HCT116 (cell line): ENCODE measurements at regions not wholly inside any gene's neighbourhood (a gene's known extent, or its start where the extent isn't known, plus 50 kb on each side); places are given as distances from the start of the nearest gene placed in this dataset.

Experiments
- ATAC-seq: fragments of 200-7000 bp; cut with Tn5 transposase; 2 replicates; pipeline ENCODE4 v1.9.1; 2020; ENCODE audit warnings: mild to moderate bottlenecking, moderate library complexity
- BruUV-seq: library from RNA; stranded (reverse); fragments of 400-500 nt; replicated peaks from 2 replicates; lab custom pipeline; 2021; lab: Mats Ljungman, UMichigan
- CTCF ChIA-PET: fragments of 300-600 bp; sonication (Branson Sonifier 250); formaldehyde crosslinking; loops from one replicate; lab custom pipeline; 2021; ENCODE audit warnings: antibody characterized with exemption; lab: Charles Lee
- POLR2A ChIA-PET: fragments of 300-600, 350-600 bp; sonication (Branson Sonifier 250); formaldehyde crosslinking; loops from one replicate; lab custom pipeline; 2021; ENCODE audit warnings: antibody characterized with exemption; lab: Charles Lee
- RAD21 ChIA-PET, 2 experiments: fragments of 300-600 bp; sonication (Branson Sonifier 250); formaldehyde crosslinking; loops; one replicate each; lab custom pipeline; 2023; ENCODE audit warnings: low total read pairs in 2 of 2; ENCODE audit not compliant: uncharacterized antibody in 2 of 2, unreplicated experiment in 2 of 2, low non-redundant PET in 1 of 2; lab: Charles Lee
- DNase-seq: peaks from one replicate; pipeline ENCODE4 v3.0.0-alpha.2; 2010; ENCODE audit warnings: low read depth, low spot score
- H2AFZ ChIP-seq: fragments of 200-600 bp; shearing (Covaris generic), sonication (generic); 2 replicates; pipeline ENCODE4 v1.6.1; 2017; ENCODE audit warnings: low read depth, mixed run types, mixed read lengths, antibody characterized with exemption, low read length; ENCODE audit not compliant: poor library complexity, severe bottlenecking
- H3K27ac ChIP-seq: 2 replicates; pipeline ENCODE4 v1.5.1; 2012; ENCODE audit warnings: low read depth, low read length
- H3K27me3 ChIP-seq: fragments of 200-600 bp; sonication (generic); 2 replicates; pipeline ENCODE4 v1.6.1; 2016; ENCODE audit warnings: mixed run types, low read length, mixed read lengths; ENCODE audit not compliant: insufficient read depth
- H3K36me3 ChIP-seq, 2 experiments: fragments of 200-500 bp in 1 of 2; fragments of 200-600 bp in 1 of 2; sonication (Bioruptor generic) in 1 of 2; sonication (generic) in 1 of 2; 2 replicates each; pipeline versions ENCODE4 v1.5.1 to v1.6.1; 2014 to 2016; ENCODE audit warnings: low read length in 2 of 2, inconsistent platforms in 1 of 2, mixed read lengths in 1 of 2, mixed run types in 1 of 2; ENCODE audit not compliant: insufficient read depth in 2 of 2, control insufficient read depth in 1 of 2
- H3K4me1 ChIP-seq, 2 experiments: fragments of 200-600 bp in 1 of 2; sonication (generic) in 1 of 2; 2 replicates each; pipeline versions ENCODE4 v1.5.1 to v1.6.1; 2012 to 2017; ENCODE audit warnings: low read length in 2 of 2, inconsistent platforms in 1 of 2, mild to moderate bottlenecking in 1 of 2, mixed read lengths in 1 of 2, mixed run types in 1 of 2, moderate library complexity in 1 of 2; ENCODE audit not compliant: insufficient read depth in 2 of 2, control insufficient read depth in 1 of 2
- H3K4me2 ChIP-seq: fragments of 200-600 bp; sonication (generic); 2 replicates; pipeline ENCODE4 v1.6.1; 2017; ENCODE audit warnings: mixed run types, low read length, mixed read lengths
- H3K4me3 ChIP-seq, 2 experiments: fragments of 200-600 bp in 1 of 2; sonication (generic) in 1 of 2; replicated peaks in 1 of 2; 2 replicates each; pipeline ENCODE4 v1.5.1; 2011 to 2016; ENCODE audit warnings: low read length in 2 of 2, control low read depth in 1 of 2, low read depth in 1 of 2, mild to moderate bottlenecking in 1 of 2, mixed read lengths in 1 of 2, mixed run types in 1 of 2
- H3K79me2 ChIP-seq: fragments of 200-600 bp; sonication (generic); 2 replicates; pipeline ENCODE4 v1.6.1; 2017; ENCODE audit warnings: mild to moderate bottlenecking, mixed run types, low read length, moderate library complexity, mixed read lengths; ENCODE audit not compliant: insufficient read depth
- H3K9ac ChIP-seq: fragments of 200-600 bp; sonication (generic); 2 replicates; pipeline ENCODE4 v1.6.1; 2016; ENCODE audit warnings: low read length, mixed read lengths
- H3K9me2 ChIP-seq: fragments of 200-600 bp; sonication (generic), shearing (Covaris generic); 2 replicates; pipeline ENCODE4 v1.6.1; 2017; ENCODE audit warnings: mixed run types, mild to moderate bottlenecking, moderate library complexity; ENCODE audit not compliant: insufficient read depth
- H3K9me3 ChIP-seq, 2 experiments: fragments of 200-500 bp in 1 of 2; fragments of 200-600 bp in 1 of 2; sonication (Bioruptor generic) in 1 of 2; sonication (generic) in 1 of 2; 2 replicates each; pipeline ENCODE4 v1.6.1; 2014 to 2017; ENCODE audit warnings: low read length in 2 of 2, mixed read lengths in 2 of 2, inconsistent platforms in 1 of 2, low read depth in 1 of 2, mild to moderate bottlenecking in 1 of 2, mixed run types in 1 of 2, moderate library complexity in 1 of 2; ENCODE audit not compliant: control insufficient read depth in 1 of 2, insufficient read depth in 1 of 2
- H4K20me1 ChIP-seq: fragments of 200-600 bp; sonication (generic), shearing (Covaris generic); 2 replicates; pipeline ENCODE4 v1.6.1; 2017; ENCODE audit warnings: mixed run types, mild to moderate bottlenecking, moderate library complexity; ENCODE audit not compliant: insufficient read depth
- ATF3 ChIP-seq: IDR thresholded peaks from 2 replicates; pipeline ENCODE4 v1.6.1; 2012
- CTCF ChIP-seq, 3 experiments: fragments of 200-600 bp in 1 of 3; sonication (generic) in 1 of 3; IDR thresholded peaks in 2 of 3; conservative IDR thresholded peaks in 1 of 3; 2 replicates each; pipeline ENCODE4 v1.5.1; 2012 to 2017; ENCODE audit warnings: low read depth in 2 of 3, low read length in 2 of 3, antibody characterized with exemption in 1 of 3, borderline replicate concordance in 1 of 3, control low read depth in 1 of 3, mild to moderate bottlenecking in 1 of 3, mixed read lengths in 1 of 3, mixed run types in 1 of 3, moderate library complexity in 1 of 3; ENCODE audit not compliant: insufficient read depth in 1 of 3
- ELF1 ChIP-seq: IDR thresholded peaks from 2 replicates; pipeline ENCODE4 v1.6.1; 2012; ENCODE audit warnings: low read depth, borderline replicate concordance
- EZH2phosphoT487 ChIP-seq: fragments of 200-600 bp; IDR thresholded peaks from 2 replicates; pipeline ENCODE4 v1.6.1; 2018; ENCODE audit warnings: antibody characterized with exemption, borderline replicate concordance
- JUND ChIP-seq: IDR thresholded peaks from 2 replicates; pipeline ENCODE4 v1.6.1; 2012
- MAX ChIP-seq: IDR thresholded peaks from 2 replicates; pipeline ENCODE4 v1.6.1; 2012
- POLR2A ChIP-seq: IDR thresholded peaks from 2 replicates; pipeline ENCODE4 v1.7.0; 2011; ENCODE audit warnings: borderline replicate concordance; ENCODE audit not compliant: insufficient read depth, insufficient read length; ENCODE audit errors: extremely low read depth
- POLR2AphosphoS5 ChIP-seq: IDR thresholded peaks from 2 replicates; pipeline ENCODE4 v1.6.1; 2011; ENCODE audit warnings: mild to moderate bottlenecking, low read depth, low read length, moderate library complexity
- SP1 ChIP-seq: IDR thresholded peaks from 2 replicates; pipeline ENCODE4 v1.6.1; 2012; ENCODE audit warnings: low read depth
- SRF ChIP-seq: IDR thresholded peaks from 2 replicates; pipeline ENCODE4 v1.6.1; 2012; ENCODE audit warnings: low read depth
- TCF7L2 ChIP-seq: IDR thresholded peaks from 2 replicates; pipeline ENCODE4 v1.7.0; 2011; ENCODE audit warnings: borderline replicate concordance, inconsistent platforms; ENCODE audit not compliant: insufficient read depth, insufficient read length; ENCODE audit errors: extremely low read depth
- ZBTB33 ChIP-seq: IDR thresholded peaks from 2 replicates; pipeline ENCODE4 v1.6.1; 2011; ENCODE audit warnings: mild to moderate bottlenecking, low read length, moderate library complexity; ENCODE audit not compliant: insufficient replicate concordance; ENCODE audit errors: extremely low read depth
- ZNF274 ChIP-seq: fragments of 200-500 bp; sonication (Bioruptor generic); IDR thresholded peaks from 2 replicates; pipeline ENCODE4 v1.6.1; 2014; ENCODE audit warnings: mild to moderate bottlenecking, low read depth, low read length, inconsistent platforms
- intact Hi-C: fragments of 100-400 bp; cut with micrococcal nuclease; formaldehyde crosslinking; loops from 2 replicates; pipeline ENCODE4 v1.10.0; 2022

- ChIA-PET CTCF (no interaction called here), POLR2A (no interaction called here), RAD21 (no interaction called here)
- no peak overlapping the region for H3K4me3 ChIP-seq
- H3K9ac ChIP-seq: no peak overlapping the region
- no peak for DNase-seq
- TF ChIP-seq POLR2A (no peak), CTCF (IDR thresholded peaks at IDR 0.05 in 2 of 3, conservative IDR thresholded peaks at IDR 0.05 in 1 of 3; ENCODE audit: borderline replicate concordance in 1 of 3, insufficient read depth in 1 of 3, low read depth in 2 of 3, low read length in 2 of 3) (no peak), ZNF274 (no peak), SP1 (no peak)
- H3K27ac ChIP-seq: no peak overlapping the region
- no peaks in the 10 kb centered on the region for H3K27me3 ChIP-seq
- H2AFZ ChIP-seq: no peak overlapping the region
- H3K4me1 ChIP-seq: no peaks in the 10 kb centered on the region
- no peaks in the 10 kb centered on the region for H3K36me3 ChIP-seq
- BruUV-seq: no TSS peak
- intact Hi-C loops: no loop called here
- H3K9me2 ChIP-seq: no peaks in the 10 kb centered on the region
- no peak for ATAC-seq
- no peaks in the 10 kb centered on the region for H3K79me2 ChIP-seq
- H3K9me3 ChIP-seq: no peaks in the 10 kb centered on the region
- no peaks in the 10 kb centered on the region for H4K20me1 ChIP-seq
- H3K4me2 ChIP-seq: no peak overlapping the region
Measured at GRCh38 chr6:8343600-8343999, 91.7 kb downstream of the SLC35B3 start.

- no peaks in the 10 kb centered on the region for H3K9me3 ChIP-seq
- ChIA-PET RAD21 (no interaction called here), CTCF (no interaction called here), POLR2A (no interaction called here)
- no peaks in the 10 kb centered on the region for H3K9me2 ChIP-seq
- H4K20me1 ChIP-seq: no peaks in the 10 kb centered on the region
- no peaks in the 10 kb centered on the region for H3K36me3 ChIP-seq
- H3K79me2 ChIP-seq: no peaks in the 10 kb centered on the region
- ATAC-seq: no peak
- H3K27me3 ChIP-seq: no peaks in the 10 kb centered on the region
- no peaks in the 10 kb centered on the region for H3K4me1 ChIP-seq
- no peak overlapping the region for H3K4me2 ChIP-seq
- H3K4me3 ChIP-seq: no peak overlapping the region
- no TSS peak for BruUV-seq
- no peak overlapping the region for H3K27ac ChIP-seq
- no peak for DNase-seq
- H2AFZ ChIP-seq: no peak overlapping the region
- H3K9ac ChIP-seq: no peak overlapping the region
- intact Hi-C loops: no loop called here
- no peak for TF ChIP-seq POLR2AphosphoS5
- no peak for TF ChIP-seq ATF3
- no peak for TF ChIP-seq MAX
- no peak for TF ChIP-seq CTCF (IDR thresholded peaks at IDR 0.05 in 2 of 3, conservative IDR thresholded peaks at IDR 0.05 in 1 of 3; ENCODE audit: borderline replicate concordance in 1 of 3, insufficient read depth in 1 of 3, low read depth in 2 of 3, low read length in 2 of 3)
- TF ChIP-seq JUND: no peak
- TF ChIP-seq EZH2phosphoT487: no peak
- no peak for TF ChIP-seq TCF7L2
- no peak for TF ChIP-seq ZBTB33
- no peak for TF ChIP-seq ELF1
- TF ChIP-seq SRF: no peak
- TF ChIP-seq SP1: no peak
Measured at GRCh38 chr6:8342241-8342819, 93.0 kb downstream of the SLC35B3 start.
